ENCODE measurements at regions not wholly inside any gene's neighbourhood (a gene's known extent, or its start where the extent isn't known, plus 50 kb on each side); places are given as distances from the start of the nearest gene placed in this dataset.

DNA sequence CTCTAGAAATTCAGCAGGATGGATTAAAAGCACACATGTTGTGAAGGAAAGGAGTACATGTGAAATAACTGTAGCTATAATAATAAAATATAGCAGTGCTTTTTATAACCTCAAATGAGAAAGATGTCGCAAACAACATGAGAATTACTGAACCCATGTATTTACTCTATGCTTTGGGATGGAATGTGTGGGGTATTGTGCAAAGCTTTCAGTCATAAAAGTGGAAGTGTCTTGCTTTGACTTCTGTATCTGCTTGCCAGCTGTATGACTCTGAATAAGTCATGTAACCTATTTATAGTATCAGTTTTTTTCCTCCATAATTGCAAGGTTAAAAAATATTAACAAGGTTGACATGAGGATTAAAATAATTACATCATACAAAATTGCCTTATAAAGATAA is 519.3 kb upstream of the CADM2 start:
- Histone ChIP-seq H3K9me2 (no peaks in the 10 kb centered on the region), H3K79me2 (ENCODE audit: insufficient read depth) (no peaks in the 10 kb centered on the region), H3K4me3 (ENCODE audit: low read depth in 2 of 2, low read length in 1 of 2) (no peak overlapping the region), H4K20me1 (ENCODE audit: insufficient read depth) (no peaks in the 10 kb centered on the region), H3K27me3 (ENCODE audit: insufficient read depth) (no peaks in the 10 kb centered on the region), H3K9ac (no peak overlapping the region), H2AFZ (ENCODE audit: low read depth) (no peak overlapping the region), H3K27ac (ENCODE audit: low read depth in 2 of 2, low read length in 1 of 2) (no peak overlapping the region), H3K4me2 (no peak overlapping the region), H3K36me3 (replicated peaks in 1 of 2; ENCODE audit: control insufficient read depth in 1 of 2, insufficient read depth in 2 of 2, low read length in 1 of 2) (no peaks in the 10 kb centered on the region), H3F3A (replicated peaks; ENCODE audit: insufficient read depth) (no peaks in the 10 kb centered on the region), H3K9me3 (no peaks in the 10 kb centered on the region), H3K4me1 (ENCODE audit: control insufficient read depth in 1 of 2, insufficient read depth in 2 of 2, low read depth in 1 of 2, low read length in 1 of 2) (no peaks in the 10 kb centered on the region)
- DNase-seq = no peak
- ChIA-PET POLR2A (no interaction called here), CTCF (no interaction called here)
- WGBS (ENCODE audit: low lambda C conversion rate) = 4% methylated on average over 1 of the region's 1 CpG
- TF ChIP-seq TEAD4 (IDR thresholded peaks at IDR 0.05; ENCODE audit: borderline replicate concordance, insufficient read depth) (no peak), MXI1 (IDR thresholded peaks at IDR 0.05; ENCODE audit: low read depth, low read length) (no peak), TCF12 (IDR thresholded peaks at IDR 0.05) (no peak), FOXM1 (IDR thresholded peaks at IDR 0.05; ENCODE audit: low read depth) (no peak), ELF1 (IDR thresholded peaks at IDR 0.05) (no peak), MEF2A (IDR thresholded peaks at IDR 0.05; ENCODE audit: borderline replicate concordance, low read depth) (no peak), JUND (IDR thresholded peaks at IDR 0.05) (no peak)
- TF ChIP-seq, protein P1, sequence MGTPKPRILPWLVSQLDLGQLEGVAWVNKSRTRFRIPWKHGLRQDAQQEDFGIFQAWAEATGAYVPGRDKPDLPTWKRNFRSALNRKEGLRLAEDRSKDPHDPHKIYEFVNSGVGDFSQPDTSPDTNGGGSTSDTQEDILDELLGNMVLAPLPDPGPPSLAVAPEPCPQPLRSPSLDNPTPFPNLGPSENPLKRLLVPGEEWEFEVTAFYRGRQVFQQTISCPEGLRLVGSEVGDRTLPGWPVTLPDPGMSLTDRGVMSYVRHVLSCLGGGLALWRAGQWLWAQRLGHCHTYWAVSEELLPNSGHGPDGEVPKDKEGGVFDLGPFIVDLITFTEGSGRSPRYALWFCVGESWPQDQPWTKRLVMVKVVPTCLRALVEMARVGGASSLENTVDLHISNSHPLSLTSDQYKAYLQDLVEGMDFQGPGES (IDR thresholded peaks at IDR 0.05; ENCODE audit: low read depth, low read length) = no peak
- TF ChIP-seq, protein P2, sequence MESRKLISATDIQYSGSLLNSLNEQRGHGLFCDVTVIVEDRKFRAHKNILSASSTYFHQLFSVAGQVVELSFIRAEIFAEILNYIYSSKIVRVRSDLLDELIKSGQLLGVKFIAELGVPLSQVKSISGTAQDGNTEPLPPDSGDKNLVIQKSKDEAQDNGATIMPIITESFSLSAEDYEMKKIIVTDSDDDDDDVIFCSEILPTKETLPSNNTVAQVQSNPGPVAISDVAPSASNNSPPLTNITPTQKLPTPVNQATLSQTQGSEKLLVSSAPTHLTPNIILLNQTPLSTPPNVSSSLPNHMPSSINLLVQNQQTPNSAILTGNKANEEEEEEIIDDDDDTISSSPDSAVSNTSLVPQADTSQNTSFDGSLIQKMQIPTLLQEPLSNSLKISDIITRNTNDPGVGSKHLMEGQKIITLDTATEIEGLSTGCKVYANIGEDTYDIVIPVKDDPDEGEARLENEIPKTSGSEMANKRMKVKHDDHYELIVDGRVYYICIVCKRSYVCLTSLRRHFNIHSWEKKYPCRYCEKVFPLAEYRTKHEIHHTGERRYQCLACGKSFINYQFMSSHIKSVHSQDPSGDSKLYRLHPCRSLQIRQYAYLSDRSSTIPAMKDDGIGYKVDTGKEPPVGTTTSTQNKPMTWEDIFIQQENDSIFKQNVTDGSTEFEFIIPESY (IDR thresholded peaks at IDR 0.05; ENCODE audit: borderline replicate concordance, low read depth) = no peak

DNA sequence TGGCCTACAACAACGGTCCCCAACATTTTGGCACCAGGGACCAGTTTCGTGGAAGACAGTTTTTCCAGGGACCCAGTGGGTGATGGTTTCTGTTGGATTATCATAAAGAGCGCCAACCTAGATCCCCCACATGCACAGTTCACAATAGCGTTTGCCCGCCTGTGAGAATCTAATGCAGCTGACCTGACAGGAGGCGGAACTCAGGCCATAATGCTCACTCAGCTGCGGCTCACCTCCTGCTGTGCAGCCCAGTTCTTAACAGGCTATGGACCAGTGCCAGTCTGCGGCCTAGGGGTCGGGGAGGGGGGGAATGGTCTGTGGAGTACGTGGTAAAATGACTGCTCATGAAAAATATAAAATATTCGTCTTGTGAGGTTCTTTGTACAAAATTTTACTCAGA is 518.5 kb upstream of the CADM2 start:
- H3K27me3 ChIP-seq (ENCODE audit: insufficient read depth) = no peaks in the 10 kb centered on the region
- no peak overlapping the region for H3K27ac ChIP-seq (ENCODE audit: low read depth in 2 of 2, low read length in 1 of 2)
- ChIA-PET POLR2A (no interaction called here), CTCF (no interaction called here)
- 10% methylated on average over 11 of the region's 11 CpGs for WGBS (ENCODE audit: low lambda C conversion rate)
- H4K20me1 ChIP-seq (ENCODE audit: insufficient read depth) = no peaks in the 10 kb centered on the region
- no peaks in the 10 kb centered on the region for H3K9me3 ChIP-seq
- no peaks in the 10 kb centered on the region for H3K9me2 ChIP-seq
- H3K9ac ChIP-seq = no peak overlapping the region
- H3K4me2 ChIP-seq = no peak overlapping the region
- H3F3A ChIP-seq (replicated peaks; ENCODE audit: insufficient read depth) = no peaks in the 10 kb centered on the region
- TF ChIP-seq ELF1 (IDR thresholded peaks at IDR 0.05) = no peak
- no peak for TF ChIP-seq RAD21 (IDR thresholded peaks at IDR 0.05; ENCODE audit: low read length)
- TF ChIP-seq MEF2A (IDR thresholded peaks at IDR 0.05; ENCODE audit: borderline replicate concordance, low read depth) = no peak
- TF ChIP-seq POLR2AphosphoS5 (IDR thresholded peaks at IDR 0.05; ENCODE audit: low read depth, low read length) = no peak
- TF ChIP-seq FOSL2 (IDR thresholded peaks at IDR 0.05; ENCODE audit: borderline replicate concordance, low read depth) = no peak
- TF ChIP-seq, protein P3, sequence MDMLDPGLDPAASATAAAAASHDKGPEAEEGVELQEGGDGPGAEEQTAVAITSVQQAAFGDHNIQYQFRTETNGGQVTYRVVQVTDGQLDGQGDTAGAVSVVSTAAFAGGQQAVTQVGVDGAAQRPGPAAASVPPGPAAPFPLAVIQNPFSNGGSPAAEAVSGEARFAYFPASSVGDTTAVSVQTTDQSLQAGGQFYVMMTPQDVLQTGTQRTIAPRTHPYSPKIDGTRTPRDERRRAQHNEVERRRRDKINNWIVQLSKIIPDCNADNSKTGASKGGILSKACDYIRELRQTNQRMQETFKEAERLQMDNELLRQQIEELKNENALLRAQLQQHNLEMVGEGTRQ (IDR thresholded peaks at IDR 0.05; ENCODE audit: borderline replicate concordance, low read depth, low read length) = no peak
- no peak for TF ChIP-seq FOXJ3 (CRISPR knock-in tag; IDR thresholded peaks at IDR 0.05)
- no peak for TF ChIP-seq TAF1 (IDR thresholded peaks at IDR 0.05; ENCODE audit: borderline replicate concordance, low read depth, low read length)
- TF ChIP-seq, protein P4, sequence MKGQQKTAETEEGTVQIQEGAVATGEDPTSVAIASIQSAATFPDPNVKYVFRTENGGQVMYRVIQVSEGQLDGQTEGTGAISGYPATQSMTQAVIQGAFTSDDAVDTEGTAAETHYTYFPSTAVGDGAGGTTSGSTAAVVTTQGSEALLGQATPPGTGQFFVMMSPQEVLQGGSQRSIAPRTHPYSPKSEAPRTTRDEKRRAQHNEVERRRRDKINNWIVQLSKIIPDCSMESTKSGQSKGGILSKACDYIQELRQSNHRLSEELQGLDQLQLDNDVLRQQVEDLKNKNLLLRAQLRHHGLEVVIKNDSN (IDR thresholded peaks at IDR 0.05; ENCODE audit: borderline replicate concordance, low read depth) = no peak
- TF ChIP-seq TCF12 (IDR thresholded peaks at IDR 0.05) = no peak
- TF ChIP-seq RCOR1 (IDR thresholded peaks at IDR 0.05; ENCODE audit: low read length) = no peak
- TF ChIP-seq, protein P1 (IDR thresholded peaks at IDR 0.05; ENCODE audit: low read depth, low read length) = no peak
- TF ChIP-seq TEAD4 (IDR thresholded peaks at IDR 0.05; ENCODE audit: borderline replicate concordance, insufficient read depth) = no peak
- TF ChIP-seq EZH2phosphoT487 (IDR thresholded peaks at IDR 0.05; ENCODE audit: borderline replicate concordance, low read depth) = no peak
- TF ChIP-seq, protein P2 (IDR thresholded peaks at IDR 0.05; ENCODE audit: borderline replicate concordance, low read depth) = no peak
- no peak for TF ChIP-seq RXRA (IDR thresholded peaks at IDR 0.05; ENCODE audit: borderline replicate concordance, low read depth)
- no peak for TF ChIP-seq YY1 (IDR thresholded peaks at IDR 0.05; ENCODE audit: low read depth)
- TF ChIP-seq SIN3A (IDR thresholded peaks at IDR 0.05; ENCODE audit: borderline replicate concordance, low read depth, low read length) = no peak
- H2AFZ ChIP-seq (ENCODE audit: low read depth) = no peak overlapping the region
- H3K4me1 ChIP-seq (ENCODE audit: control insufficient read depth in 1 of 2, insufficient read depth in 2 of 2, low read depth in 1 of 2, low read length in 1 of 2) = no peaks in the 10 kb centered on the region
- no peak overlapping the region for H3K4me3 ChIP-seq (ENCODE audit: low read depth in 2 of 2, low read length in 1 of 2)
- DNase-seq = no peak
- no peaks in the 10 kb centered on the region for H3K79me2 ChIP-seq (ENCODE audit: insufficient read depth)
- no peaks in the 10 kb centered on the region for H3K36me3 ChIP-seq (replicated peaks in 1 of 2; ENCODE audit: control insufficient read depth in 1 of 2, insufficient read depth in 2 of 2, low read length in 1 of 2)
